Left lobe of liver (tissue), 2 donors: ENCODE measurements at regions not wholly inside any gene's neighbourhood (a gene's known extent, or its start where the extent isn't known, plus 50 kb on each side); places are given as distances from the start of the nearest gene placed in this dataset.
A peak's percentile ranks its signal among the peaks of the same experiment; 100 is the strongest.

ENCODE experiments used
- ATAC-seq: fragments of 200-7000 bp; cut with Tn5 transposase; one replicate; pipeline ENCODE4 v1.9.1; 2020; ENCODE audit warnings: mild to moderate bottlenecking, moderate library complexity
- DNase-seq: peaks from one replicate; pipeline ENCODE4 v3.0.0-alpha.2; 2020; ENCODE audit warnings: low spot score
- donor health status: DM: no; HTN: no; CAD: no; lungs with moderate emphysema.
- donor health status: DM: no; HTN: yes; CAD: no.

DNA sequence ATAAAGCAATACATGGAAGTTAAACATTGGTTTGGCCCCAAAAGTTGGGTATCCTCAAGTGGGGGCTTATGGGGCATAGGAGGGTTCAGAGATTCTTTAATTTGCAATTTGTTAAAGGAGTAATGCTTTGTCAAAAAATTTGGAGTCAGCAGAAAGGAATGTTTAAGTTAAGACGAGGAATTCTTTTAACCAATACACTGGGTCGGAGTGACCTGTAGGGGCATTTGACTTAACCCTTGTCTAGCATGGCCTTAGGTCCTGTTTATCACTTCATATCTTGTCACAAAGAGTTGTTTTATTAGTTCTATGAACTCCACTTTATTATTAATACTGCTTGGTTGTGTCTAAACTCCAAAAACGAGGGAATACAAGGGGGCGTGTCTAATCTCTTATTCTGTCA is 656.1 kb upstream of the RORB start:
- ATAC-seq = no peak
- no peak for DNase-seq

GRCh38 chr9:73844135-73844534 is 653.0 kb upstream of the RORB start:
- DNase-seq (no peak), ATAC-seq (no peak)

GRCh38 chr9:73845539-73845938 is 651.6 kb upstream of the RORB start:
- DNase-seq (no peak), ATAC-seq (no peak)

DNA sequence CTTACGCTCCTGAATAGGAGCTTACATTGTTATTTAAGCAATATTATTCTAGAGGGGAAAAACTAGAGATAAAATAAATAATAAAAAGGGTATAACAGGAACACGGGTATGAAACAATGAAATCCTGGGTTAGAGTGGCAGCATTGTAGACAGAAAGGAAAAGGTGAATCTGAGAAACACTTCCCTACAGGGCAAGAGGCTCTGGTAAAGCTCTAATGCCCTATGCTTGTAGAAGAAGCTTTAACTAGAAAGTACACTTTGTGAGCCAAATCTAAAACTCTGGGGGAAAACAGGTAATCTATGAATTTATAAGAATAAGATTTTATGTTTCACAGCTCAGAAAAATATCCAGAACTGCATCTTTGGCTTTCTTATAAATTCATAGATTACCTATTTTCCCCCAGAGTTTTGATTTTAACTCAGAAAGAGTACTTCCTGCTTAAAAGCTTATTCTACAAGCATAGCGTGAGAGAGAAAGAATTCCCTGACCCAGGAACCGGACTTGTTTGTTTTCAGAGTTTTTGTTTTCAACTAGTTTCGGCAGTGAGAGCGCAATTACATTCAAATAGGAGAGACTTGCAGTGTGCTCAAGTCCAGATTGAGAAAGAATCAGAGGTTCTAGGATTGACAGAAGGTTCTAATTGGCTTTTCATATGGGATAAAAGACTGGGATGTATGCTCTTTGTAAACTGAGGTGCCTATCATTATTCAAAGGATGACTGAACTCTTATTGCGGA is 651.0 kb upstream of the RORB start:
- no peak for DNase-seq
- no peak for ATAC-seq

DNA sequence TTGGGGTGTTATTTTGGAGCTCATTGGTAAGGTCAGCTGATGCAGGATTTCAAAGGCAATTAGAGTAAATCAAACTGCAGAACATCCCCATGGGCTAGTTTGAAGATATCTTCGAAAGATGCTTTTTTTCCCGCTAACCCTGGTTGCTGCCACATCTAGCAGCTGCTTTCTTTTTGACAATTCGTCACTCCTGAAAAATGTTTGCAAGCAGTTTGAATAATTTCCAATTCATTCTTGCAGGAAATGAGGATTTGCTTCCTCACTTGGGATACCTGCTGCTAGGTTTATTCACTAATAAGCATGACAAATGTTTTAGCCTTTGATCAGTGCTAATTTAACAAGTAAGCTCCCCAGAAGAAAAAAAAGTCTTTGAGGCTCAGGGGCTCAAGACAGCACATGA is 649.6 kb upstream of the RORB start:
- DNase-seq (no peak), ATAC-seq (no peak)

GRCh38 chr9:73853549-73853948 is 643.6 kb upstream of the RORB start:
- DNase-seq (no peak), ATAC-seq (no peak)

GRCh38 chr9:73855206-73855605 is 641.9 kb upstream of the RORB start:
- no peak for ATAC-seq
- no peak for DNase-seq

DNA sequence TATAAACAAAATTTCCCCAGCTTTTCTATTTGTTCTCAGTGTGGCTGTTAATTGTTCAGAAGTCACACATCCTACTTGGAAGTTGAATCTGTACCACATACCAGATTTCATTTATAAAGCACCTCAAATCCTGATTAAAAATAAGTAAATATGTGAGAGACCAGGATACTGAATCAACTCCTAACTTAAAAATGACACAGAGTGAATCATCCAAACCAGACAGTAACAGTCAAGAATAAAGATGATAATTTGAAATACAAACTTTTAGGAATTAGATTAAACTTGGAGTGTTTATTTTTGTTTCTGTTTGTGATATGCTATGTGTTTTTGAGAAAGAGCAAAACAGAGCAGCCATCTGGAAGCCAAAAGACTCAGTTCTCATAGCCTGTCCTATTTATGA is 633.2 kb upstream of the RORB start:
- no peak for DNase-seq
- no peak for ATAC-seq

- ATAC-seq = no peak
- DNase-seq = no peak
These were observed 630.7 kb upstream of the RORB start for GRCh38 chr9:73866451-73866850.

DNA sequence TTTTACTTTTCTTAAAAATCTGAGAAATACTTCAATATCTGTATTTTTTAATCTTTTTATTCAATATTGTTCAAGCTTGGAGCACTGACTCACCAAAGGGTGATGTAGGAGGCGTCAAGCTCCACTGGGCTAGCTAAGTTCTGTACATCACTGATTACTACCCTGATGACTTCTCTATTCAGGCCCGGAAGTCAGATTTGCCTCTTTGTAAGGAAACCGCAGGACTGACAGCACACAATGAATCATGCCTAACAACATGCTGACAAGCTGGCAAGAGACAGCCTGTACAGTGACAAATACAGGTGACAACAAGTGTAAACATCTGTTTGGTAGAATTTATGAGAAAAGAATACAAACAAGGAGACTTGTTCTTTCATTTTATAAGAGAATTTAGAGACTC is 627.9 kb upstream of the RORB start:
- ATAC-seq (no peak), DNase-seq (no peak)

DNA sequence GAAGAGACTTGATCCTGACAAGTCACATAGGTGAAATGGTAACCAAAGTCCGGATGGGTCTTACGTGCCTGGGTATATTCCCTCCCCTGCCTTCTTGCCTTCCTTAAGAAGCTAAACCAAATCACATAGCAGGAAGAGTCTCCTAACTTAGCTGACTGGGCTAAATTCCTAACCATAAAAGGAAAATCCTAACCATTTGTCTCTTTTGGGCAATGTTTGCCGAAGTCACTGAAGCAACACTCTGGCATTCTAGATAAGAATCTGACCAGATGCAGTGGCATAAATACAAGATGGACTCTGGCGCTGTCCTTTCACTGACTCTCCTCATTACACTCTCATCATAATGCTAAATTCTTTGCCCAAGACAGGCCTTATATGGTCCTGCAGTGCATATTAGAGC is 625.5 kb upstream of the RORB start:
- no peak for ATAC-seq
- no peak for DNase-seq

DNA sequence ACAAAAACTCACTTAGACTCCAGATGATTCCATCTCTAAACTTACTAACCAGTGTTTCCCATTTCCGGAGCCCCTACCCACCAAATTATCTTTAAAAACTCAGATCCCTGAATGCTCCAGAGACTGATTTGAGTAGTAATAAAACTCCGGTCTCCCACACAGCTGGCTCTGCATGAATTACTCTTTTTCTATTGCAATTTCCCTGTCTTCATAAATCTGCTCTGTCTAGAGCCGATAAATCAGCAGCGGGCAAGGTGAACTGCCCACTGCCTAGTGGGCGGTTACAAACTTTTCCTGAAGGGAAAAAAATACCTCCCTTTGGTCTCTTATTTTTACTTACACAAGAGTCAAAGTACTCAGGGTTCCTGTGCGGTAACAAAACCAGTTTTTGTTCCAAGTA is 624.4 kb upstream of the RORB start:
- DNase-seq (no peak), ATAC-seq (no peak)

- DNase-seq (no peak), ATAC-seq (no peak)
These were observed 617.0 kb upstream of the RORB start for GRCh38 chr9:73880101-73880500.

DNA sequence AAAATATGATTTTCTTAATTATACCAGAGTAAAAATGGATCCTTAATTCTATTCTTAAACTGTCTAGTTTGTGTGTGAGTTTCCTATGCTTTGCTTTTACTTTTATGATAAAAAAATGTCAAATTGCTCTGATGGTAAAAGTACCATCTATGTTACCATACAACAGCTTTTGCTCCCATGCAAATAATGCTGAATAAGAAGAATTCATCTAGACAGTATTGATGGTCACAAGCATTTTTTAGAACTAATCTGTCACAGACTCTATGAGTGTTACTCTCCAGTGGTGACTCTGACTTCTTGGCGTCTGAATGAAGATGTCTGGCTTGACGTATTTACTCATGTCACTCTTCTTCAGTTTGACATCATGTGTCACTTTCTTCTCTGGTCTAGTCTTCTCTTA is 608.1 kb upstream of the RORB start:
- ATAC-seq (no peak), DNase-seq (no peak)

DNA sequence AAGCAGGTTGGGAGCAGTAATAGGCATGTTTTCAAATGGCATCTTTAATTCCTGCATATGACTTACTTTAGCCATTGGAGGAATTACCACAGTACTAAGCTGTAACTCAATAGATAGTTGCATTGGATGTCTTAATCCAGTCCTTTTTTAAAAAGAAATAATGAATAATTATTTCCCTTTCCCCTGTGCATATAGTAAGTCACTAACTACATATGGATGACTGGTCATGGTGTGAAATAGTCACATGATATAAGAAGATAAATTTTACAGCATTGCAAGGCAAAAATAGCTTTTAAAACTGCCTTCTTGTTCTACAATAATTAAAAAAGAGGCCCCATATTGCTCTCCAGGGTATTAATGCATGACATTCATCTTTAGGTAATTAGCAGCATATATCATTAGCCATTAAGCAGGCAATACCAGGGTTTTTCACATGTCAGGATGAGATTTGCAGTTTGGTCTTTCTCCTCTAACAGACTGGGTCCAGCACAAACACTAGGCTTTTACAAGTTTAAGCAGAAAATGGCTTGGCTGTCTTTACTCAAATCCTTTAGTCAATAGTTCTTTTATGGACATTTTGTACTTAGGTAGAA is 606.4 kb upstream of the RORB start:
- ATAC-seq (no peak), DNase-seq (no peak)

DNA sequence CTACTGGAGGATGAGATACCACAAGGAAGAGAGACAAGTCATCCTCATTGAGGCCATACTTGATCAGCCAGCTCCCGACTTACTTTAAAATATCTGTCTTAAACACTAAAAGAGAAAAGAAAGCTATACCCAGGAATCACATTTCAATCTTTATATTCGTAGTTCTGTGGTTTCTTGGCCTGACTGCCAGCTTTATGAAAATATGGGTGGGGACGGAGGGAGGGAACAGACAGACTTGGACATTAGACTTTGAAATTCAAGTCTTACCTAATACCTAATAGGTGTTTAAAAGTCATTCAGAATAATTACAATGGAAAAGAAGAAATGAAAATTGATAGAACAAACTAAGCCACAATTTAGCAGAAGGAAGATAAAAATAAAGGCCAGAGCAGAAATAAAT is 604.8 kb upstream of the RORB start:
- ATAC-seq (peak; percentile 46), DNase-seq (no peak)

- DNase-seq (no peak), ATAC-seq (peak; percentile 68)
These were observed 603.9 kb upstream of the RORB start for GRCh38 chr9:73893230-73893629.

GRCh38 chr9:73896061-73896460 is 601.1 kb upstream of the RORB start:
- no peak for ATAC-seq

DNA sequence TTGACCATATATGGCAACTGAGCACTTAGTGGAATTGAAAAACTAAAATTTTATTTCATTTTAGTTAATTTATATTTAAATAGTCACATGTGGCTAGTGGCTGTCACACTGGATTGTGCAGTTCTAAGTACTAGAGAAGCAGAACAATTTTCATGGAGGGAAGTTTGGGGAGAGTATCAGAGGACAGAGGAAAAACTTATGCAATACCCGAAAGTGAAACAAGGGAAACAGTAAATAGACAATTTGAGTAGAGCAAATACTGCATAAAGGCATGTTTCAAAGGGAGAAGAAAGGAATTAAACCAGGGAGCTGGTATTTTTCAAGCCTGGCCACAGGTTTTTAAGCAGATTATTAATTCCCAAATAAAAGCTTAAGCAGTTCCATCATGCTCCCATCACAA is 590.5 kb upstream of the RORB start:
- ATAC-seq (peak; percentile 94), DNase-seq (no peak)

More at GRCh38 chr9:73896061-73896460, 601.1 kb upstream of the RORB start:
- no peak for DNase-seq

DNA sequence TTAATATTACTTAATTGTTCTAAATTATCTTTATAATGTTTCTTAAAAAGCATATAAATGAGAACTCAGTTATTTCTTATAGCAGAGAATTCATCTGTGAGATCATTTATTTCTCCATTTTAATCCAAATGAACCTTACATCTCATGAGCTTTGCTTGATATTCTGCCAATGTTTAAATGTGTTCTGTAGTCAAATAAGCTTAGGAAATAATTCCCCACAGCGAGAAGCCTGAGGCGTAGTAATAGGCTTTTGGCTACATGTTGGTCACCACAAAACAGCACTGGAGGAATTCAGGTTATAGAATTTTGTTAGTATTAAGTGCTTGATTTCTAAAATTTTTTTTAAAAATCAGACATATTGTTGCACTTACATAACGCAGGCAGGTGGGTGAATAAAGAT is 585.3 kb upstream of the RORB start:
- DNase-seq (no peak), ATAC-seq (peak; percentile 20)

- peak; percentile 85 for ATAC-seq
- DNase-seq = no peak
These were observed 581.0 kb upstream of the RORB start for GRCh38 chr9:73916016-73916673.

DNA sequence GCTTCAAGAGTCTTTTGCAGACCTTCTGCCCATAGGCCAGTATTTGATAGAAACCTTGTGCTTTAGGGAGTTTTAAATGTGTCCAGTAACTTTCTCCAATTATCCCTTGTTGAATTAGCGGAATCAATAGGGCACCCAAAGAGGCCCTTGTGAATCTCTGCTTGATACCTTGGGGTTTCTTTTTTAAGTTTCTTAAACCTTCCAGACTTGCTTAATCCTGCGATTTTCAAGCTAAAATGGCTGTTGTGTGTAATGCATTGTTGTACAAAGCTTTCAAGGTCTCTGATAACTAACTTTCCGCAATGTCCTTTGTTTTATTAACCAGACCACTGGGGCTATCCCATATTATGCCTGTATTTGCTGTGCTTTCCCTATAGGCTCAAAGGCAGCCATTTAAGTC is 577.4 kb upstream of the RORB start:
- DNase-seq = no peak

GRCh38 chr9:73923796-73924195 is 573.3 kb upstream of the RORB start:
- ATAC-seq (no peak), DNase-seq (no peak)

More for the DNA sequence above, 577.4 kb upstream of the RORB start:
- ATAC-seq = no peak
